Ascending aorta (tissue), 2 donors: ENCODE measurements at regions not wholly inside any gene's neighbourhood (a gene's known extent, or its start where the extent isn't known, plus 50 kb on each side); places are given as distances from the start of the nearest gene placed in this dataset.

Experiments
- DNase-seq, 2 donors: peaks; one replicate each; pipeline ENCODE4 v3.0.0-alpha.2; 2019; ENCODE audit warnings: low spot score in 2 of 2
- H3K27ac ChIP-seq, 2 donors: fragments of 200-600 bp; sonication (generic); one replicate each; pipeline ENCODE4 v1.5.1; 2016 to 2017; ENCODE audit warnings: mild to moderate bottlenecking in 1 of 2
- H3K27me3 ChIP-seq: fragments of 200-600 bp; sonication (generic); one replicate; pipeline ENCODE4 v1.5.1; 2017
- H3K36me3 ChIP-seq, 2 donors: fragments of 200-600 bp; sonication (generic); one replicate each; pipeline ENCODE4 v1.5.1; 2016
- H3K4me1 ChIP-seq, 2 donors: fragments of 200-600 bp; sonication (generic); one replicate each; pipeline ENCODE4 v1.5.1; 2016 to 2017; ENCODE audit warnings: mild to moderate bottlenecking in 1 of 2
- H3K4me3 ChIP-seq, 2 donors: fragments of 200-600 bp; sonication (generic); one replicate each; pipeline ENCODE4 v1.5.1; 2016 to 2017; ENCODE audit warnings: mild to moderate bottlenecking in 1 of 2
- H3K9me3 ChIP-seq, 2 donors: fragments of 200-600 bp; sonication (generic); one replicate each; pipeline ENCODE4 v1.5.1; 2016
- intact Hi-C: fragments of 100-400 bp; cut with DNase I; formaldehyde crosslinking; loops from one replicate; pipeline ENCODE4 v1.15.1; 2023
- TF ChIP-seq, protein P1 (sequence below), 3 experiments: fragments of 200-600 bp in 2 of 3; fragments of 450-650 bp in 1 of 3; sonication (generic) in 2 of 3; IDR thresholded peaks; one replicate each; pipeline ENCODE4 v1.5.1; 2016 to 2019; ENCODE audit warnings: antibody characterized with exemption in 3 of 3, mild to moderate bottlenecking in 1 of 3, moderate library complexity in 1 of 3

DNA sequence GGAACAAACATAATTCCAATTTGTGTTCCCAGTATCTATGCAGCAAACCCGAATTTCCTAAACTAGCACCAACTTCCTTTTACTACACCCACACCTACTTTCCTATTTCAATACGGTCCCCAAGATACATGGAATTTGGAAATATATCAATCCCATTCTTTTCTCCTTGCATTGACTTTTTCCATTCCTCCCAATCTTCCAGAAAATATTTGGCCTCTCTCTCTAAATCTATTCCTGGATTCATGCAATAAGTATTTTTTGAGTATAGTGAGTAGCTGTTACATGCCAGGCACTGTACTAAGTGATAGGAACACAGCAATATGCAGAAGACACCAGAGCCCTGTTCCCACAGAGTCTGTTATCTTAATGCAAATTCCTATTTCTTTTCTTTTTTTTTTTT is 216.2 kb upstream of the PIK3R1 start:
- intact Hi-C loops: no loop called here
- no peaks in the 10 kb centered on the region for H3K9me3 ChIP-seq
- TF ChIP-seq, protein P1, sequence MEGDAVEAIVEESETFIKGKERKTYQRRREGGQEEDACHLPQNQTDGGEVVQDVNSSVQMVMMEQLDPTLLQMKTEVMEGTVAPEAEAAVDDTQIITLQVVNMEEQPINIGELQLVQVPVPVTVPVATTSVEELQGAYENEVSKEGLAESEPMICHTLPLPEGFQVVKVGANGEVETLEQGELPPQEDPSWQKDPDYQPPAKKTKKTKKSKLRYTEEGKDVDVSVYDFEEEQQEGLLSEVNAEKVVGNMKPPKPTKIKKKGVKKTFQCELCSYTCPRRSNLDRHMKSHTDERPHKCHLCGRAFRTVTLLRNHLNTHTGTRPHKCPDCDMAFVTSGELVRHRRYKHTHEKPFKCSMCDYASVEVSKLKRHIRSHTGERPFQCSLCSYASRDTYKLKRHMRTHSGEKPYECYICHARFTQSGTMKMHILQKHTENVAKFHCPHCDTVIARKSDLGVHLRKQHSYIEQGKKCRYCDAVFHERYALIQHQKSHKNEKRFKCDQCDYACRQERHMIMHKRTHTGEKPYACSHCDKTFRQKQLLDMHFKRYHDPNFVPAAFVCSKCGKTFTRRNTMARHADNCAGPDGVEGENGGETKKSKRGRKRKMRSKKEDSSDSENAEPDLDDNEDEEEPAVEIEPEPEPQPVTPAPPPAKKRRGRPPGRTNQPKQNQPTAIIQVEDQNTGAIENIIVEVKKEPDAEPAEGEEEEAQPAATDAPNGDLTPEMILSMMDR (IDR thresholded peaks at IDR 0.05): no peak

DNA sequence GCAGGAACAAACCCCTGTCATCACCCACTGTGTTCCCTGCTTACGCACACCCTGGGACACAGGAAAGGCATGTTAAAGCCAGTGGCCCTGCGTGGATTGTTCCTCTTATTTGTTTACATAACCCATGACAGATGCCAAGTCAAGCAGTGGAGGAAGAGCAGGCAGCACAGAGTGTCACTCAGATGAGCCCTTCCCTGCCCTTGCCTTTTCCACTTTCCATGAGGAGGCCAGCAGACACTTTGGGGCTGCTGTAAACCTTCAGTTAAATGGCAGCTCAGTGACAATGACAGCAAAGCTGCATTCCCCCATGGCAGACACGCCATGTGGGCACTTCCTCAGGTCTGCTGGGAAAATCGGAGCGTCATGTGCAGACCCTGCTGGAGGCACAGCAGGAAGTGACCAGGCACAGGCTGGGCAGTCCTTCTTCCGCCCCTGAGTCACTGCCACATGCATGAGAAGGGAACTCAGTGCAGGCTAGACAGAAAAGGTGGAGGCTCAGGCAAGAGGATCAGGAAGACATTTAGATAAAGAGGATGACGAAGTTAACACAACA is 216.8 kb upstream of the PIK3R1 start:
- DNase-seq: peak; percentile 60 to 84
- Histone ChIP-seq H3K9me3 (no peaks in the 10 kb centered on the region), H3K36me3 (no peaks in the 10 kb centered on the region), H3K4me1 (no peaks in the 10 kb centered on the region), H3K4me3 (no peak overlapping the region), H3K27ac (no peak overlapping the region), H3K27me3 (no peaks in the 10 kb centered on the region)
- TF ChIP-seq, protein P1 (IDR thresholded peaks at IDR 0.05): no peak
- intact Hi-C loops: no loop called here

More for the DNA sequence above, 216.2 kb upstream of the PIK3R1 start:
- H3K4me1 ChIP-seq: no peaks in the 10 kb centered on the region
- DNase-seq: no peak
- H3K27ac ChIP-seq: no peak overlapping the region
- no peaks in the 10 kb centered on the region for H3K27me3 ChIP-seq
- no peak overlapping the region for H3K4me3 ChIP-seq
- no peaks in the 10 kb centered on the region for H3K36me3 ChIP-seq

DNA sequence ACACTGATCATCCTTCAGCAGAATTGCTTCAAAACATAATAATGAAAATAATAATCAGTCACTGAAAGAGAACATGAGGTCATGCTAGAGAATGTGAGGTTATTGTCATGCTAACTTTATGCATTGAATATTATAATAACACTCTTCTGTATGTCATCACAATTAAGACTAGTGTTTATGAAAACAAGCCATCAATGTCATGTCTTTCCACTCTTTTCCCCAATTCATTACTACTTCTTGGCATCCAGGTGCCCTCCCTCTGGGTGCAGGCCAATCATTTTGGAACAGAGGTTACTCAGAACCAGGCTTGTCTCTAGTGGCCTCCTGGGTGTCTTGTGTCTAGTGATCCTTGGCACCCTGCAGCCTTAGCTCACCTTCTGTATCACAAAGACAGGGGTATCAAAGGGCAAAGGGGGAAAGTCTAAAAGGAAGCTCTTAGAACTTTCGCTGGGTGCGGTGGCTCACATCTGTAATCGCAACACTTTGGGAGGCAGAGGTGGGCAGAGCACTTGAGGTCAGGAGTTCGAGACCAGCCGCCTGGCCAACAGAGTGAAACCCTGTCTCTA is 217.6 kb upstream of the PIK3R1 start:
- intact Hi-C loops: no loop called here
- H3K36me3 ChIP-seq: no peaks in the 10 kb centered on the region
- TF ChIP-seq, protein P1 (IDR thresholded peaks at IDR 0.05): no peak
- no peaks in the 10 kb centered on the region for H3K9me3 ChIP-seq
- no peaks in the 10 kb centered on the region for H3K27me3 ChIP-seq
- no peak for DNase-seq
- peaks cover 0 to under 1% of the 10 kb centered on the region in 2 donors for H3K4me1 ChIP-seq
- no peak overlapping the region for H3K27ac ChIP-seq
- H3K4me3 ChIP-seq: no peak overlapping the region

DNA sequence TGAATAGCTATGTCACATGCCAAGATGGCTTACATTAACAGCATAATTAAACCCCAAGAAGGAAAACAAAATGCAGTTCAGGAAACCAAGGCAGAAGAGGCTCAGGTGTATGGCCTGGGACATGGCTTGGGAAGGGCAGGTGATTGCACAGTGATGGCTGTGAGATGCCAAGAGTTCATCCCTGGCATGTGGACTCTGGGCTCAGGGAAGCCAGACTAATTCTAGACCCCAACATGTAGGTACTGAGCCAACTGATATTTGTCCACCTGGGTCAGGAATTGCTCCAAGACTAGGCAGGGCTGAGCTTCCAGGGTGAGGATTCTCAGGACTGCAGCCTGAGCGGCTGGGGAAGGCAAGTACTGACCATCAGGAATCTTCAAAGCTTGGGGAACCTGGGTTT is 218.4 kb upstream of the PIK3R1 start:
- intact Hi-C loops: no loop called here
- H3K4me3 ChIP-seq: no peak overlapping the region
- no peaks in the 10 kb centered on the region for H3K27me3 ChIP-seq
- no peak for DNase-seq
- no peak overlapping the region for H3K27ac ChIP-seq
- peaks cover 0 to 6% of the 10 kb centered on the region in 2 donors for H3K4me1 ChIP-seq
- TF ChIP-seq, protein P1 (IDR thresholded peaks at IDR 0.05): no peak
- no peaks in the 10 kb centered on the region for H3K9me3 ChIP-seq
- H3K36me3 ChIP-seq: no peaks in the 10 kb centered on the region

DNA sequence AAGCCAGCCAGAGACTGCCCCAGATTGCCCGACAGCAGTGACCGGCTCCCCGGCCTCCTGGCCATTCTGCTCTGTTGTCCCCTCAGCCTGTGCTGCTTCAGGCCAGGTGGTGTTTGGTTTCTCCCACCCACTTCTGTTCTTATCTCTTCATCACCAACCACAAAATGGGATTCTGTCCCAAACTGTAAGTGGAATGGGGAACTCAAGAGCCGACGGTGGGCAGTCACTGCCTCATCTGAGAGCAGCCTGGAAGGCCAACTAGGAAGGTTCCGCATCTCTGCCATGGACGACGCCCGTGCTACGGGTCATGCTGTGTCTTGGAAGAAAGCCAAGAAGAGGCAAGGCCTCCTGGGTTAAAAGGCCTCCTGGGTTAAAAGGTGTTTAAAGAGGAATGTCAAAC is 219.0 kb upstream of the PIK3R1 start:
- no peak overlapping the region for H3K27ac ChIP-seq
- TF ChIP-seq, protein P1 (IDR thresholded peaks at IDR 0.05): no peak
- no peaks in the 10 kb centered on the region for H3K9me3 ChIP-seq

More for the DNA sequence above, 219.0 kb upstream of the PIK3R1 start:
- Histone ChIP-seq H3K4me1 (peaks cover 0 to 6% of the 10 kb centered on the region in 2 donors), H3K36me3 (no peaks in the 10 kb centered on the region), H3K4me3 (no peak overlapping the region), H3K27me3 (no peaks in the 10 kb centered on the region)
- intact Hi-C loops: no loop called here
- no peak for DNase-seq
